HepG2 (cell line): ENCODE measurements at regions not wholly inside any gene's neighbourhood (a gene's known extent, or its start where the extent isn't known, plus 50 kb on each side); places are given as distances from the start of the nearest gene placed in this dataset.
A peak's percentile ranks its signal among the peaks of the same experiment; 100 is the strongest.

Experiments used
- ATAC-seq: fragments of 200-7000 bp; cut with Tn5 transposase; 3 replicates; pipeline ENCODE4 v1.9.1; 2020; ENCODE audit warnings: mild to moderate bottlenecking, moderate library complexity
- BruUV-seq: library from RNA; stranded (reverse); fragments of 400-500 nt; replicated peaks from 2 replicates; lab custom pipeline; 2021; lab: Mats Ljungman, UMichigan
- CTCF ChIA-PET: fragments of 300-600 bp; formaldehyde crosslinking; extraction: SDS; loops from one replicate; lab custom pipeline; 2021; ENCODE audit warnings: low total read pairs, inconsistent platforms, low intra/inter-chr PET ratio; lab: Yijun Ruan, JAX
- POLR2A ChIA-PET: fragments of 350-600 bp; sonication (Branson Sonifier 250); formaldehyde crosslinking; loops from one replicate; lab custom pipeline; 2020; ENCODE audit warnings: antibody characterized with exemption, inconsistent platforms; lab: Yijun Ruan, JAX
- DNase-seq: peaks from one replicate; pipeline ENCODE4 v3.0.0-alpha.2; 2015; ENCODE audit warnings: low spot score
- FAIRE-seq: peaks from 3 replicates; lab custom pipeline; 2011; peaks lifted over from hg19 to GRCh38; lab: Jason Lieb, UNC
- H2AFZ ChIP-seq: one replicate; pipeline ENCODE4 v1.6.1; 2011; ENCODE audit warnings: low read length, inconsistent platforms
- H3K27ac ChIP-seq: fragments of 300-600 bp; 3 replicates; pipeline ENCODE4 v1.8.0; 2011; ENCODE audit warnings: mixed run types, mild to moderate bottlenecking, mixed read lengths, low read length, inconsistent platforms; ENCODE audit not compliant: insufficient read depth; ENCODE audit errors: extremely low read length
- H3K27me3 ChIP-seq, 2 experiments: fragments of 200-600 bp in 1 of 2; 2 replicates in 1 of 2; 3 replicates in 1 of 2; pipeline versions ENCODE4 v1.6.0 to v1.8.0; 2011; ENCODE audit warnings: low read length in 2 of 2, mild to moderate bottlenecking in 2 of 2, moderate library complexity in 2 of 2, inconsistent platforms in 1 of 2; ENCODE audit not compliant: insufficient read depth in 2 of 2, control insufficient read depth in 1 of 2
- H3K36me3 ChIP-seq, 2 experiments: fragments of 200-600 bp in 1 of 2; replicated peaks in 1 of 2; 2 replicates in 1 of 2; 3 replicates in 1 of 2; pipeline versions ENCODE4 v1.5.1 to v1.8.0; 2011; ENCODE audit warnings: low read length in 2 of 2, inconsistent platforms in 1 of 2; ENCODE audit not compliant: insufficient read depth in 2 of 2, control insufficient read depth in 1 of 2
- H3K4me1 ChIP-seq: 2 replicates; pipeline ENCODE4 v1.5.1; 2012; ENCODE audit warnings: low read length, inconsistent platforms; ENCODE audit not compliant: insufficient read depth
- H3K4me2 ChIP-seq: 2 replicates; pipeline ENCODE4 v1.6.0; 2011; ENCODE audit warnings: low read depth, low read length, inconsistent platforms
- H3K4me3 ChIP-seq, 3 experiments: fragments of 200-600 bp in 1 of 3; sonication (generic), shearing (Covaris generic) in 1 of 3; replicated peaks in 1 of 3; 2 replicates each; pipeline ENCODE4 v1.5.1; 2011 to 2016; ENCODE audit warnings: low read length in 3 of 3, inconsistent platforms in 2 of 3, low read depth in 2 of 3, mild to moderate bottlenecking in 2 of 3, control low read depth in 1 of 3, mixed read lengths in 1 of 3; ENCODE audit not compliant: insufficient read depth in 1 of 3
- H3K79me2 ChIP-seq: one replicate; pipeline ENCODE4 v1.6.1; 2011; ENCODE audit warnings: low read length, inconsistent platforms; ENCODE audit not compliant: insufficient read depth
- H3K9ac ChIP-seq: 2 replicates; pipeline ENCODE4 v1.6.0; 2011; ENCODE audit warnings: mild to moderate bottlenecking, low read depth, low read length, inconsistent platforms; ENCODE audit not compliant: insufficient read depth
- H3K9me3 ChIP-seq: 2 replicates; pipeline ENCODE4 v1.5.1; 2012; ENCODE audit warnings: mild to moderate bottlenecking, low read length
- H4K20me1 ChIP-seq: 2 replicates; pipeline ENCODE4 v1.6.0; 2011; ENCODE audit warnings: inconsistent platforms, mild to moderate bottlenecking, low read length, moderate library complexity; ENCODE audit not compliant: insufficient read depth
- ATF3 ChIP-seq: sonication (generic); formaldehyde crosslinking; IDR thresholded peaks from 2 replicates; pipeline ENCODE4 v1.4.0; 2020; ENCODE audit warnings: missing genetic modification reagents
- GMEB2 ChIP-seq: IDR thresholded peaks from 2 replicates; pipeline ENCODE4 v1.6.1; 2016; ENCODE audit warnings: missing biosample characterization, missing genetic modification reagents, low read depth
- KMT2A ChIP-seq: sonication (generic); formaldehyde crosslinking; IDR thresholded peaks from 2 replicates; pipeline ENCODE4 v1.4.0; 2020; ENCODE audit warnings: missing genetic modification reagents
- MAFF ChIP-seq: IDR thresholded peaks from 2 replicates; pipeline ENCODE4 v1.6.1; 2011; ENCODE audit warnings: low read depth, low read length, improper control_type of control experiment
- MAFK ChIP-seq, 2 experiments: IDR thresholded peaks in 1 of 2; conservative IDR thresholded peaks in 1 of 2; 2 replicates each; pipeline ENCODE4 v1.6.1; 2011; ENCODE audit warnings: improper control_type of control experiment in 2 of 2, low read length in 2 of 2
- MLX ChIP-seq: IDR thresholded peaks from 2 replicates; pipeline ENCODE4 v1.6.1; 2016
- SOX6 ChIP-seq, 2 experiments: fragments of 450-650 bp in 1 of 2; sonication (generic) in 1 of 2; formaldehyde crosslinking in 1 of 2; IDR thresholded peaks; 2 replicates each; pipeline versions ENCODE4 v1.4.0 to v1.6.1; 2017 to 2020; ENCODE audit warnings: antibody characterized with exemption in 1 of 2, mild to moderate bottlenecking in 1 of 2, missing genetic modification reagents in 1 of 2
- TEF ChIP-seq: sonication (generic); formaldehyde crosslinking; IDR thresholded peaks from 2 replicates; pipeline ENCODE4 v1.5.0; 2020; ENCODE audit warnings: missing genetic modification reagents
- ZNF607 ChIP-seq: sonication (generic); formaldehyde crosslinking; IDR thresholded peaks from 2 replicates; pipeline ENCODE4 v1.5.1; 2020; ENCODE audit warnings: missing genetic modification reagents, mild to moderate bottlenecking, borderline replicate concordance
- ZNF761 ChIP-seq: sonication (generic); formaldehyde crosslinking; conservative IDR thresholded peaks from 2 replicates; pipeline ENCODE4 v1.4.0; 2020; ENCODE audit warnings: mild to moderate bottlenecking, missing genetic modification reagents
- ZNF768 ChIP-seq: sonication (generic); formaldehyde crosslinking; IDR thresholded peaks from 2 replicates; pipeline ENCODE4 v1.4.0; 2020; ENCODE audit warnings: missing genetic modification reagents
- WGBS: methylation state at CpG from one replicate; pipeline ENCODE4 v1.1.6; 2017; ENCODE audit warnings: low lambda C conversion rate; 5-methylcytosine and 5-hydroxymethylcytosine counted together
- in situ Hi-C: cut with HindIII; loops from 2 replicates; pipeline ENCODE4 v1.10.0; 2017; ENCODE audit warnings: low pct_unique_long_range_greater_than_20kb; ENCODE audit not compliant: extremely low pct_ligation_motif_present
- intact Hi-C: fragments of 100-400 bp; cut with micrococcal nuclease; formaldehyde crosslinking; loops from one replicate; pipeline ENCODE4 v1.10.0; 2022; ENCODE audit not compliant: unreplicated experiment
- TF ChIP-seq, protein P1 (sequence below): sonication (generic); formaldehyde crosslinking; IDR thresholded peaks from 2 replicates; pipeline ENCODE4 v1.4.0; 2020; ENCODE audit warnings: mild to moderate bottlenecking, missing genetic modification reagents

GRCh38 chr4:32393806-32394205, 1673.6 kb downstream of the PCDH7 start:
- no peak for FAIRE-seq
- no peaks in the 10 kb centered on the region for H3K79me2 ChIP-seq
- POLR2A ChIA-PET, result no interaction called here
- no peaks in the 10 kb centered on the region for H3K4me1 ChIP-seq
- WGBS, result 0% methylated on average over 3 of the region's 3 CpGs
- H3K27me3 ChIP-seq, result no peaks in the 10 kb centered on the region
- H3K9ac ChIP-seq, result no peak overlapping the region
- no peaks in the 10 kb centered on the region for H3K36me3 ChIP-seq
- DNase-seq, result no peak
- no peak overlapping the region for H3K4me2 ChIP-seq
- CTCF ChIA-PET, result no interaction called here
- no peaks in the 10 kb centered on the region for H4K20me1 ChIP-seq
- in situ Hi-C loops (no loop called here), intact Hi-C loops (no loop called here)
- no peak overlapping the region for H3K4me3 ChIP-seq
- H2AFZ ChIP-seq, result no peak overlapping the region
- H3K27ac ChIP-seq, result no peak overlapping the region
- BruUV-seq, result no TSS peak
- no peak for ATAC-seq
- H3K9me3 ChIP-seq, result no peaks in the 10 kb centered on the region
- TF ChIP-seq GMEB2 (CRISPR knock-in tag), result no peak
- no peak for TF ChIP-seq ZNF761 (CRISPR knock-in tag)

DNA sequence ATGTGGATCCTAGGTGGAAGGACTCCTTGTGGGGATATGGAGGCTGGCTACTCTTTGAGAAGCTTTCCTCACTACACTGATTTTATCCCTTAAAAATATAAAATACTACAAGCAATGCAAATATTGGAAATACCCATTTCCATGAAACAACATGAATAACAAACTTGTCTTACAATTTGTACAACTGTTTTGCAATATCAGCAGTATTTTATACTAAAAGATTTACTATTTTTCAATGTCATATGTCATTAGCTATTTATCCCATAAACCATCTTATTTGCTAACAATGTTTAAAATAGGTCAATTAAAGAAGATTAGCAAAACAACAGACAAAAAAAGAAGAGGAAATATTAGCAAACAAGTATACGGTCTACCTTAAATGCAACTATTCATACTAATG, 1674.1 kb downstream of the PCDH7 start:
- Histone ChIP-seq H3K4me3 (no peak overlapping the region), H3K9ac (no peak overlapping the region), H3K27me3 (no peaks in the 10 kb centered on the region), H3K4me1 (no peaks in the 10 kb centered on the region), H3K36me3 (no peaks in the 10 kb centered on the region), H3K4me2 (no peak overlapping the region), H2AFZ (no peak overlapping the region), H4K20me1 (no peaks in the 10 kb centered on the region), H3K9me3 (no peaks in the 10 kb centered on the region), H3K79me2 (no peaks in the 10 kb centered on the region), H3K27ac (no peak overlapping the region)
- no peak for TF ChIP-seq ZNF607
- TF ChIP-seq ATF3 (CRISPR knock-in tag), result no peak
- TF ChIP-seq MAFK (conservative IDR thresholded peaks at IDR 0.05 in 1 of 2, IDR thresholded peaks at IDR 0.05 in 1 of 2; ENCODE audit: low read length in 2 of 2), result peak; percentile 84 to 95
- TF ChIP-seq MAFF, result peak; percentile 89
- no peak for TF ChIP-seq MLX (CRISPR knock-in tag)
- no peak for TF ChIP-seq SOX6 (IDR thresholded peaks at IDR 0.05)
- TF ChIP-seq SOX6 (CRISPR knock-in tag; IDR thresholded peaks at IDR 0.05), result no peak
- TF ChIP-seq ZNF768 (CRISPR knock-in tag), result no peak
- no peak for TF ChIP-seq KMT2A (CRISPR knock-in tag)
- TF ChIP-seq TEF (CRISPR knock-in tag), result no peak
- no peak for TF ChIP-seq GMEB2 (CRISPR knock-in tag)
- TF ChIP-seq, protein P1, sequence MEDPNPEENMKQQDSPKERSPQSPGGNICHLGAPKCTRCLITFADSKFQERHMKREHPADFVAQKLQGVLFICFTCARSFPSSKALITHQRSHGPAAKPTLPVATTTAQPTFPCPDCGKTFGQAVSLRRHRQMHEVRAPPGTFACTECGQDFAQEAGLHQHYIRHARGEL (CRISPR knock-in tag), result no peak
- FAIRE-seq (no peak), DNase-seq (no peak), ATAC-seq (no peak)
- intact Hi-C loops (no loop called here), in situ Hi-C loops (no loop called here)
- WGBS, result 90% methylated on average over 1 of the region's 1 CpG
- BruUV-seq, result no TSS peak
- ChIA-PET POLR2A (no interaction called here), CTCF (no interaction called here)
